GM18951 (cell line): ENCODE measurements at regions not wholly inside any gene's neighbourhood (a gene's known extent, or its start where the extent isn't known, plus 50 kb on each side); places are given as distances from the start of the nearest gene placed in this dataset.

Experiments used
- POLR2A ChIP-seq: IDR thresholded peaks from 4 replicates; pipeline ENCODE4 v1.6.1; 2011; ENCODE audit warnings: mild to moderate bottlenecking; ENCODE audit not compliant: insufficient read length, insufficient read depth; ENCODE audit errors: extremely low read depth
- in situ Hi-C: fragments of 300-500 bp; cut with MboI; formaldehyde crosslinking; loops from one replicate; pipeline ENCODE4 v1.12.0; 2022; ENCODE audit warnings: low sequenced_read_pairs, mixed read lengths, inconsistent platforms; ENCODE audit not compliant: unreplicated experiment

- no peak for TF ChIP-seq POLR2A
- in situ Hi-C loops: no loop called here
Observed at GRCh38 chr13:40238761-40239160, 427.7 kb downstream of the FOXO1 start.

- TF ChIP-seq POLR2A: no peak
- in situ Hi-C loops: no loop called here
Observed at GRCh38 chr13:40240293-40240692, 426.1 kb downstream of the FOXO1 start.

GRCh38 chr13:40241125-40241798 lies 425.2 kb downstream of the FOXO1 start:
- in situ Hi-C loops: no loop called here
- no peak for TF ChIP-seq POLR2A

- TF ChIP-seq POLR2A: no peak
- in situ Hi-C loops: no loop called here
Observed at GRCh38 chr13:40243047-40243446, 423.4 kb downstream of the FOXO1 start.

- in situ Hi-C loops: no loop called here
- no peak for TF ChIP-seq POLR2A
Observed at GRCh38 chr13:40243982-40244381, 422.5 kb downstream of the FOXO1 start.

- in situ Hi-C loops: no loop called here
- TF ChIP-seq POLR2A: no peak
Observed at GRCh38 chr13:40245567-40245966, 420.9 kb downstream of the FOXO1 start.

- no peak for TF ChIP-seq POLR2A
- in situ Hi-C loops: no loop called here
Observed at GRCh38 chr13:40247845-40248244, 418.6 kb downstream of the FOXO1 start.

GRCh38 chr13:40251343-40252032 lies 415.0 kb downstream of the FOXO1 start:
- in situ Hi-C loops: no loop called here
- no peak for TF ChIP-seq POLR2A

GRCh38 chr13:40252241-40252640 lies 414.2 kb downstream of the FOXO1 start:
- in situ Hi-C loops: no loop called here

GRCh38 chr13:40252676-40253075 lies 413.8 kb downstream of the FOXO1 start:
- in situ Hi-C loops: no loop called here
- no peak for TF ChIP-seq POLR2A

More at GRCh38 chr13:40252241-40252640, 414.2 kb downstream of the FOXO1 start:
- TF ChIP-seq POLR2A: no peak

- no peak for TF ChIP-seq POLR2A
- in situ Hi-C loops: no loop called here
Observed at GRCh38 chr13:40254394-40254793, 412.0 kb downstream of the FOXO1 start.

GRCh38 chr13:40255551-40255950 lies 410.9 kb downstream of the FOXO1 start:
- in situ Hi-C loops: no loop called here
- no peak for TF ChIP-seq POLR2A

GRCh38 chr13:40259899-40260298 lies 406.5 kb downstream of the FOXO1 start:
- TF ChIP-seq POLR2A: no peak
- in situ Hi-C loops: no loop called here

- TF ChIP-seq POLR2A: no peak
- in situ Hi-C loops: no loop called here
Observed at GRCh38 chr13:40261336-40261735, 405.1 kb downstream of the FOXO1 start.
